D721Med (cell line): ENCODE measurements at regions not wholly inside any gene's neighbourhood (a gene's known extent, or its start where the extent isn't known, plus 50 kb on each side); places are given as distances from the start of the nearest gene placed in this dataset.
"Not testable (repeated sequence)": the region's sequence is repeated elsewhere in the genome, so short reads cannot be mapped to it uniquely, and the experiment has no call there.

Experiments used
- DNase-seq: peaks from one replicate; pipeline ENCODE4 v3.0.0; 2011; ENCODE audit warnings: low spot score; ENCODE audit not compliant: insufficient read length
- FAIRE-seq: peaks from 2 replicates; lab custom pipeline; 2011; peaks lifted over from hg19 to GRCh38; lab: Jason Lieb, UNC
- CTCF ChIP-seq: IDR thresholded peaks from 2 replicates; pipeline ENCODE4 v1.5.1; 2012; ENCODE audit warnings: mild to moderate bottlenecking, control low read depth; ENCODE audit not compliant: insufficient read depth; ENCODE audit errors: missing control alignments

GRCh38 chr2:175732531-175732930, 269.5 kb downstream of the LNPK start:
- no peak for TF ChIP-seq CTCF
- no peak for DNase-seq
- no peak for FAIRE-seq

GRCh38 chr2:175730050-175730449, 272.0 kb downstream of the LNPK start:
- TF ChIP-seq CTCF = no peak
- no peak for DNase-seq
- FAIRE-seq = no peak

GRCh38 chr2:175729049-175729706, 272.9 kb downstream of the LNPK start:
- no peak for DNase-seq
- TF ChIP-seq CTCF = no peak
- FAIRE-seq = no peak

GRCh38 chr2:175728032-175728431, 274.0 kb downstream of the LNPK start:
- no peak for FAIRE-seq
- no peak for TF ChIP-seq CTCF
- no peak for DNase-seq

- DNase-seq (no peak), FAIRE-seq (no peak)
- no peak for TF ChIP-seq CTCF
Measured at GRCh38 chr2:175726223-175726622, 275.8 kb downstream of the LNPK start.

- no peak for FAIRE-seq
- no peak for DNase-seq
- no peak for TF ChIP-seq CTCF
Measured at GRCh38 chr2:175709248-175709647, 292.8 kb downstream of the LNPK start.

GRCh38 chr2:175707322-175707721, 294.7 kb downstream of the LNPK start:
- DNase-seq (no peak), FAIRE-seq (no peak)
- no peak for TF ChIP-seq CTCF

- FAIRE-seq, DNase-seq: not testable (repeated sequence)
Measured at GRCh38 chr2:175704568-175704967, 297.5 kb downstream of the LNPK start.
